GM21423 (cell line): ENCODE measurements at regions not wholly inside any gene's neighbourhood (a gene's known extent, or its start where the extent isn't known, plus 50 kb on each side); places are given as distances from the start of the nearest gene placed in this dataset.

Experiments
- ATAC-seq: cut with Tn5 transposase; IDR thresholded peaks from one replicate; pipeline ENCODE4 v1.9.1; 2021; ENCODE audit warnings: mild to moderate bottlenecking, moderate library complexity; ENCODE audit not compliant: unreplicated experiment

GRCh38 chr16:87074641-87075318 is 242.4 kb downstream of the C16orf95 start:
- no peak for ATAC-seq

GRCh38 chr16:87075319-87075860 is 241.8 kb downstream of the C16orf95 start:
- ATAC-seq = no peak

- ATAC-seq = no peak
Observed at GRCh38 chr16:87076331-87076949, 240.8 kb downstream of the C16orf95 start.

- ATAC-seq = no peak
Observed at GRCh38 chr16:87076950-87077749, 240.0 kb downstream of the C16orf95 start.

GRCh38 chr16:87077750-87078127 is 239.5 kb downstream of the C16orf95 start:
- ATAC-seq = no peak

GRCh38 chr16:87080571-87081167 is 236.5 kb downstream of the C16orf95 start:
- ATAC-seq = no peak

- ATAC-seq = no peak
Observed at GRCh38 chr16:87085441-87085840, 231.8 kb downstream of the C16orf95 start.

- no peak for ATAC-seq
Observed at GRCh38 chr16:87086156-87086555, 231.0 kb downstream of the C16orf95 start.

- no peak for ATAC-seq
Observed at GRCh38 chr16:87086575-87086974, 230.6 kb downstream of the C16orf95 start.

- no peak for ATAC-seq
Observed at GRCh38 chr16:87092958-87093357, 224.2 kb downstream of the C16orf95 start.

- ATAC-seq = no peak
Observed at GRCh38 chr16:87093804-87094555, 223.2 kb downstream of the C16orf95 start.

- ATAC-seq = no peak
Observed at GRCh38 chr16:87094556-87094865, 222.7 kb downstream of the C16orf95 start.

GRCh38 chr16:87095271-87095670 is 221.9 kb downstream of the C16orf95 start:
- ATAC-seq = no peak

GRCh38 chr16:87096746-87097333 is 220.4 kb downstream of the C16orf95 start:
- no peak for ATAC-seq

GRCh38 chr16:87098361-87098760 is 218.8 kb downstream of the C16orf95 start:
- no peak for ATAC-seq

GRCh38 chr16:87098976-87099720 is 218.0 kb downstream of the C16orf95 start:
- no peak for ATAC-seq

- ATAC-seq = no peak
Observed at GRCh38 chr16:87100306-87101058, 216.7 kb downstream of the C16orf95 start.

- no peak for ATAC-seq
Observed at GRCh38 chr16:87101903-87102302, 215.3 kb downstream of the C16orf95 start.

GRCh38 chr16:87107201-87107600 is 210.0 kb downstream of the C16orf95 start:
- ATAC-seq = no peak
